HG03159 (cell line): ENCODE measurements at regions not wholly inside any gene's neighbourhood (a gene's known extent, or its start where the extent isn't known, plus 50 kb on each side); places are given as distances from the start of the nearest gene placed in this dataset.

Source experiments
- ATAC-seq: cut with Tn5 transposase; IDR thresholded peaks from one replicate; pipeline ENCODE4 v1.9.1; 2021; ENCODE audit warnings: mild to moderate bottlenecking, moderate library complexity; ENCODE audit not compliant: unreplicated experiment

DNA sequence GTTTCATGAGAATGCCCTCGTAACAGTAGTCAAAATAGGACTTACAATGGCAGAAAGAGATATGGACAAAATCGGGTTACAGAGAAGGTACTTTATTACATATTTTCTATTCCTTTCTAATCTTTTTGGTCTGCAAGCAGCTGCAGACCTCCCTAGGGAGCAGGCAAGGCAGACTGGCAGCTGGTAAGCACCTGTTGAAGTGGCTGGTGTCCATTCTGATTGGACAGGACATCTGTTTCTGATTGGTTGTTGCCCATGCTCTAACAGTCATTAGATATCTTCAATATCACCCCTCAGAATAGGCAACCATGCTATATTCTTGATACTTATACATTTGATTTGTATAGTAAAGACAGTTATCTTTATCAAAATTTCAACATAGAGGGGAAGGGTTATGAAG, 606.3 kb downstream of the KCNJ2 start:
- ATAC-seq, result no peak

DNA sequence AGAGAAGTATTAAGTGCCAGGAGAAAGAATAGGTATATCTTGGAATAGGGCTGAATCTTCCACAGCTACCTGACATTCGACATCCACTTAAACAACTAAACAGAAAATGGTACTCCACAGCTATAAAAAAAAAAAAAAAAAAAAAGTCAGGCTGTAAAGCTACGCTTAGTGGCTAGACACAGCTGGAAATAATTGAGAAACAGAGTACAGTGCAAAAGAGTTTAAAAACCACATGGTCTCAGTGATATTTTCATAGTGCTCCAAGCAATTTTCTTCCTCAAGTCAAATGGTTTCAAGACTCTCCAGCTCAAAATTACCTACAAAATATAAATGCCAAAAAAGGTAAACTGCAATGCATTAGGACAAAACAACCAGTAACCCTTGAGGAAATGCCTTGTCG, 607.1 kb downstream of the KCNJ2 start:
- no peak for ATAC-seq

DNA sequence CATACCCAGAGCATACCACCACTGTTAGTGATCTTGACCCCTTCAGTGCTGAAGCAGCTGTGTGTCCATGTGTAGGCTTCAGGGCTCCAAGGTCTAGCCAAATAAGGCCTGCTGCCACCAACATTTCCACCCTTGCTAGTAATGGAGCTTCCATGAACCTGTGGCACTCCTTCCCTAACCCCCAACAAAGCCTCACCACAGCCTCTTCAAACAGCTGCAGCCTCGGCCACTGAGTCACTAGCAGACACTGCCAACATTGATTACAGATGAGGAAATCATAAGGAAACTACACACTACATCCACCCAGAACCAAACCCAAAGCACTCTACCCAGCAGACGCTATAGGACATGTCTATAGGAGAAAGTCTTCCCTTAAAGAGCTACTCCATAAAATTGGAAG, 610.7 kb downstream of the KCNJ2 start:
- ATAC-seq, result no peak

DNA sequence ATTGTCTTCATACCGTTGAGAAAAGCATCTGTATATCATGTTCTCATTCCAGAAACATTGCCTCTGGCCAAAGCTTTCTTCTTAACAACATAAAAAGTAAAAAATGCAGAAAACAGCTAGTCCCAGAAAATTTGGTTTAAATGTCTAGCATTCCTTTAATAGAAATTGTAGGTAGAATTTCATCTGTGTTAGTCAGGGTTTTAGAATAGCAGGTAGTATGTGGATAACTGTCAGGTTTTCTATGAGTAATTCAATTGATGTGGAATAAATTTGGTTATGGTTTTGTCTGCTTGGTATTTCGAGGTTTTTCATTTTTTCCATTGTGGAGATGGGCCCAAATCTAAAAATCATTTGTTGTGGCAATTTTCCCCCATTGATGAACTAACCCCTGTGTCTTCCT, 616.7 kb downstream of the KCNJ2 start:
- ATAC-seq, result no peak

DNA sequence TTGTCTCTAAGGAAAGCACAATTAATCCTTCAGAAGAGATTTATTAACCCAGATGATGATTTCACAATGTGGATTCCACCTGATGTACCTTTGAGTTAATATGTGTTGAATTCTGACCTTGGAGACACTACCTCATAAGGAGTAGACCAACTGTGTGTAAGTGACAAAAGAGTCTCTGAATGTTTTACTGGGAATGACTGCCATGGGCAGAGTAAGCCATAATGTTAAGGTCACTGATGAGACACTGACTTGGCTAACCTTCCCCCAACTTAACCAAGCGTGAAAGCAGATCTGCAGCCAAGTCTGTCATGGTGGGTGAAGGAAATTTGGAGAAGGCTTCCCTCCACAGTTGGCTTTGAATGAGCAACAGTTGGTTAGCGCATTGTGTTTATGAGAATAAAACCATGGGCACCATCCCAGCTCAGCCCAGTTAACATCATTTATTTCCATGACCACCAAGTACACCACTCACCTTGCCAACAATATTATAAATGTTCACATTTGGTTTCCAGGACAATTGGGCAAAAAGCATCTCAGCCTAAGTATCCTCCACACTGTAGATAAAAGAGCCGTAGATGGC, 618.5 kb downstream of the KCNJ2 start:
- ATAC-seq, result no peak

DNA sequence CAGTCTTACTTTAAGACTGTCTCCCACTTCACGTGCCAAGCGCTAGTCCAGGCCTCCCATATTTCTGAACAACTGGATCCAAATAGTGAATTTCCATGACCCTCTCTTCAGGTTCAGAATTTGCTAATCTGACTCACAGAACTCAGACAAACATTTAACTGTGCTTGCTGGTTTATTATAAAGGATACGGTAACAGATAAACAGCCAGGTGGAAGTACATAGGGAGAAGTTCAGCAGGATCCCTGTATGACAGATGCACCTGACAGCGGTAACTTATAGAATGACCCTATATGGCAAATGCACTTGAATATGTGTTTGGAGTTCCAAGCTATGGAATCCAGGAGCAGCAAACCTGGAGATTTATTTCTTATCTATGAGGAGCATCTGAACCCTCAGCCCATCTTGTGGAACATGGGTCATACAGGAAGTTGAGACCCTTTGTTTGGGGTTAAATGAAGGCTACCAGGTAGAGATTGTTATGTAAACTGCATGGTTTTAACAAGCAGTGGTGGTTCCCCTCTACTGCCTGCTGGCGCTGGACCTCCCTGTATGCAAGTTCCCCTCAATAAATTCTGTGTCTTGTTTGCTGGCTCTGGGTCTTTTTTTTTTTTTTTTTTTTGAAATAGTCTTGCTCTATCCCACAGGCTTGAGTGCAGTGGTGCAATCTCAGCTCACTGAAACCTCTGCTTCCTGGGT, 622.6 kb downstream of the KCNJ2 start:
- no peak for ATAC-seq

DNA sequence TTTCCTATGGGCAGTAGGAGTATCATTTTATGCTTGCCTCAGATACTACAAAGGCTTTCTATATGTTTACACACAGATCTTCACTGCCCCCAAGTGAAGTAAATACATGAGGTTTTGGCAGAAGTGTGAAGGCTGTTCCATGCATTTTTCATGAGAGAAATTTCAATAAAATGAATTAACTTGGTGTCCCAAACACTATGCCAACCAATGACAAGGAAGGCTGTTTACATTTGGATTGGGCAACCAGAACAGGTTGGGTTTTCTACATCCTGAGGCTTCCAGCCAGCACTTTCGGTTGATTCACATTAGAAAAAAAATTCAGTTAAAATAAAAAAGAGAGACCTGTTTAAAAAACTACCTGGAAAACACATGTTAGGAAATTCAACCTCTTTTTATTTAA, 625.4 kb downstream of the KCNJ2 start:
- no peak for ATAC-seq

DNA sequence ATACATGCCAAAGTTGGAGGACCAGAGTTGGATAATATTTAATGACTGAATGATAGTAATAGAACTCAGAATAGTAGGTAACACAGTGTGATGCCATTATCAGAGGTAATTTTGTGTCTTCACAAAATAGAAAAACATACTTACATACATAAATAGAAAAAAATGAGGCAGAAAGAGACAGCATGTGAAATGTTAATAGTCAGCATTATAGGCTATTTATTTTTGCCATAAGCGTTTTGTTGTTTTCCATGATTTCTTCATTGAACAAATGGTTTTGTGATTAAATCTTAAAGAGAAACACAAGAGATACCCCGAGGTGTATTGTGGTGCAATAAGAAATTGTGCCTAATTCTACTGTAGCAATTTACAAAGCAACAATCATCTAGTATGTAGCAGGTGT, 626.3 kb downstream of the KCNJ2 start:
- ATAC-seq, result no peak

DNA sequence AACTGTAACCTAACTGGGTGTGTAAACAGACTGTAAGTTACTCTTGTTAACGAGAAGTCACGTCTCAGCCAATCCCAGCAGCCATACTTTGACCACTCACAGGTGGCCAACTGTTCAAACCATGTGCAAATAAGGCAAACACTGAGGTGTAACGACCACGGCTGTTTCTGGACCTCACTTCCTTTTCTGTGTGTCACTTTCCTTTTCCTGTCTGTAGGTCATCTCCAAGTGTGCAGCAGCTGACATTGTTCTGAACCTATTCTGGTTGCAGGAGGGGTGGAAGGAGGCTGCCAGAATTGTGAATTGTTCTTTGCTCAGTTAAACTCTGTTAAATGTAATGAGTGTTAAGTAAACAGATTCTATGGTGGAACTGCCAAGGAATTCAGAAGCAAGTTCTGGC, 627.4 kb downstream of the KCNJ2 start:
- no peak for ATAC-seq

DNA sequence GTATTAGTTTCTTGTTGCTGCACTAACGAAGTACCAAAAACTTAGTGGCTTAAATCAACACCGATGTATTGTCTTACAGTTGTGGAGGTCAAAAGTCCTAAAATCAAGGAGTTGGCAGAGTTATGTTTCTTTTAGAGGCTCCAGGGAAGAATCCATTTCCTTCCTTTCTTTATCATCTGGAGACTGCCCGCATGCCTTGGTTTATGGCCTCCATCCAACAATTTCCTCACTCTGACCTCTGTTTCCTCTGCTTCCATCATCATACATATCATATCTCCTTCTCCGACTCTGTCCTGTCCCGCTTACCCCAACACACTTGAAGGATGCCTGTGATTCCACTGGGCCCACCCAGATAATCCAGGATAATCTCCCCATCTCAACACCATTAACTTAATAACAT, 627.8 kb downstream of the KCNJ2 start:
- ATAC-seq, result no peak

DNA sequence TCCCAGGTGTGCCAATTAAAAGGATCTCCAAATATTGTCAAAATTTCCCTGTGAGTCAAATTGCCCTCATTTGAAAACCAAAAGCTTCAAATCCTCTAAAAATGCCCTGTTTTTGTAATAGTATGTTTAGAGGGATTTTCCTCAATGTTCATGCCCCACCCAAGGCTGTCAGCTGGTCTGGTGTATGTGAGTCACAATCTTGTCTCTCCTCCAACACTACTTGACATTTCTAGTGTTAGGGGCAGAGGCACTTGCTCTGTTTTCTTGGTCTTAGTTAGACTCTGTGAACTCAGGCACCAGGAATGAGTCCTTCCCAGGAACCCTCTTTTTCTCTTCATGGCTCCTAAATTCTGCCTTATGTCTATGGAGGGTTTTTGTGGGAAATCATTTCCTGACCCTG, 634.8 kb downstream of the KCNJ2 start:
- ATAC-seq, result no peak

DNA sequence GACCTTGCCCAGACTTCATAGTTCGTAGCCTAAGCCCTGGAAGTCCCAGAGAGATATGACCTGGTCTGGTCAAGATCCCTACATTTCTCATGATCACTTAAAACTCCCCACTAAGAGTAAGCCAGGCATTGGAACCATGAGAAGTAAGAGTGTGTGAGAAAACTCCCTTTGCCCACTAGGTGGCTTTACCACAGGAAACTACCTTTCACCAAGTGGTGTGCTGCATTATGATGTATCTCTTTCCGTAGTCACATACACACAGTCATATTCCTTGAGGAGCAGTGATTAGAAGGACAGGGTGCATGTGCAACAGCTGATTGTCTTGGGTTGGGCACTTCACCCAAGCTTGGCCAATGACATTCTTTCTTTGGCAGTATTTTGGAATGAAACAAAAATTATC, 639.3 kb downstream of the KCNJ2 start:
- no peak for ATAC-seq

DNA sequence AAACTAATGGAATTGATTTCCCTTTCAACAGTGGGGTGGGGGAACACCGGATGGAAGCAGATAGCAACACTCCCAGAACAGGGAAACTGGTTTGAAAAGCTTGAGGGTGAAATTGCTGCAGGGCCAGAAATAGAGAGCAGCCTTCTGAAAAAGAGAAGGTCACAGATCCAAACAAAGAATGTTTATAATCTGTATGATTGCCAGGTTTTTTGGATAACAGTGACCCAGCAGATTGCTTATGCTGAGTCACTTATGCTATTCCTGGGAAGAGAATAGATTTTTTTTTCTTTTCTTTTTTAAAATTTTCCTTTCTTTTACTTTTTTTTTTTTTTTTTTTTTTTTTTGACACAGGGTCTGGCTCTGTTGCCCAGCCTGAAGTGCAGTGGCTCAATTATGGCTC, 641.3 kb downstream of the KCNJ2 start:
- ATAC-seq, result no peak

DNA sequence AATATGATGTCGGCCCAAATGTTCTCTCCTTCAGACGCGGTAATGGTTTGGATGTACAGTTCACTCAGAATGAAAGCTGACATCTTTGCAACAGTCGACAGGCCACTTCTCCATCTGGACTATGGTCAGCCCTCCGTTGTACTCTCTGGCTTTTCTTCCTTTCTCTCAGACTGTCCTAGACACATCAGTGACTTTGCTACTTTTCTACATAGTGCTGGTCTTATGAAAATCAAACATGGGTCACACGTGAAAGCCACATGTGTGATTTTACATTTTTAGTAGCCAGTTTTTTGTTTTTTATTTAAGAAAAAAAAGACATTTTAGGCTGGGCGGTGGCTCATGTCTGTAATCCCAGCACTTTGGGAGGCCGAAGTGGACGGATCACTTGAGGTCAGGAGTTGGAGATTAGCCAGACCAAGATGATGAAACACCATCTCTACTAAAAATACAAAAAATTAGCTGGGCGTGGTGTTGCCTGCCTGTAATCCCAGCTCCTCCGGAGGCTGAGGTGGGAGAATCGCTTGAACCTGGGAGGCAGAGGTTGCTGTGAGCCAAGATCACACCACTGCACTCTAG, 644.1 kb downstream of the KCNJ2 start:
- ATAC-seq, result no peak

DNA sequence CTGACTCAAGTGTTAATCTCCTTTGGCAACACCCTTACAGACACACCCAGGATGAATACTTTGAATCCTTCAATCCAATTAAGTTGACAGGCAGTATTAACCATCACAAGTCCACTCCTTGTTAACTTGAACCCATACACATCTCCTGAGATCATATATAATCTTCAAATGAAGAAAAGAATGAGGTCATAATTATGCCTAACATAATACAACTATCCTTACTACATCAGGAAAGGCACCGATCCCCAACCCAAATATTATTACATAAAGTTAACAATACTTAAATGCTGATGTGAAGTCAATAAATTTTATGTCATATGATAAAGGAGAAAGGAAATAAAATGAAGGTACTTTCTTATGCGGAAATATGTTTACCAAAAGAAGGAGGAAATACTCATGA, 649.9 kb downstream of the KCNJ2 start:
- no peak for ATAC-seq

DNA sequence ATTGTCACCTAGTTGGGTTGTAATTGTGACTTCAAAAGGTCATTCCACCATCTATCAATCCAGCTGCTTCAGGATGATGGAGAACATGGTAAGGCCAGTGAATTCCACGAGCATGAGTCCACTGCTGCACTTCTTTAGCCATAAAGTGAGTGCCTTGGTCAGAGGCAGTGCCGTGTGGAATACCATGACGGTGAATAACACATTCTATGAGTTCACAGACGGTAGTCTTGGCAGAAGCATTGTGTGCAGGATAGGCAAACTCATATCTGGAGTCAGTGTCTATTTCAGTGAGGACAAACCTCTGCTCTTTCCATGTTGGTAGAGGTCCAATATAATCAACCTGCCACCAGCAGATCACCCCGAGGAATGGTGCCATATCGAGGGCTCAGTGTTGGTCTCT, 650.9 kb downstream of the KCNJ2 start:
- no peak for ATAC-seq

DNA sequence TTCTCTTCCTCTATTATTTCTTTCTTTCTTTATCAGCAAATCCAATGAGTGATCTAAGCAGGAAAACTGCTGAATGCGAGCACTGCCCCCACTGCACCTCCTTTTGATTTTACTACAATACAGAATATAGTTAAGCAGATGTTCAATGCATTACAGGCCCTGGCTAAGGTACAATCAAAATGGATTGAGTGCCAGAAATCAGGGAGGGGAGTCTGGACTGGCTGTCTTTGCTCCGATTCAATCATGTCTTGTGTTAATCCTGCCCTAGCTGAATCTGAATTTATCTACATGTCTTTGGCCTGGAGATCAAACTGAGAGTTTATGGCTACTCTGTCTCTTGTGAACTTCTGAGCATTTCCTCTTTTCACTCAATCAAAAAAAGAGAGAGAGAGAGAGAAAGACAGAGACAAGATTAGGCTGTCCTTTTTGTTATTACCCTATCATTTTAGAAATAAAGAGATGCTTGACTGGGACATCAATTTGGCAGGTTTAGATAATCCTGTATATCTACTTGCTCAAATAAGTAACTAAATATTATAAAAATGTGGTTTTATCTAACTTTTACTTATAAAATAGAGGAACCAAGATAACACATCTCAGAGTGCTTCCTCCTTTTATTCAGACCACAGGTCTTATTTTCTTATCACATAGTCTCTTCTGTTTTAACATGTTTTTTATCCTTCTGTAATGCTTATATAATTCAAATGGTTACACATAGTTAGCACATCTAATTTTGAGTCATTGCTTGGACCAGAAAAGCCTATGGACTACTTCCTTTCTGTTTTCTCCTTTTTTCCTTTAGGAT, 656.2 kb downstream of the KCNJ2 start:
- ATAC-seq, result no peak

DNA sequence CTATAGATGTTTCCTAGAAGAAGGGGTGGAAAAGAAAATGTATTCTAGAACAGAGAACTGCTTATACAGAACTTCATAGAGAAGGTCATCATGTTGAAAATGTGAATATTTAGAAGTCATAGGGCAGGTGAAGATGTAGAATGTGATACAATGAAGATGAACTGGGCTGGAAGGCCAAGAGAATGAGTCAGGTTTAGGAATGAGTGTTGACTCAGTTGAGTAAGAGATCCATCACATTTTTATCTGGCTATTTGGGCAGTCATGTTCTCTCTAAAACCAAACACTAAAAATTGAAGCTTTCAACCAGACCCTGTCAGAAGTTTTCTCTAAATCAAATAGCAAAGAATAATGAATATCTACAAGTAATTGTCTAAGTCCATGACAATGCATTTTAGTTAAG, 660.5 kb downstream of the KCNJ2 start:
- no peak for ATAC-seq

DNA sequence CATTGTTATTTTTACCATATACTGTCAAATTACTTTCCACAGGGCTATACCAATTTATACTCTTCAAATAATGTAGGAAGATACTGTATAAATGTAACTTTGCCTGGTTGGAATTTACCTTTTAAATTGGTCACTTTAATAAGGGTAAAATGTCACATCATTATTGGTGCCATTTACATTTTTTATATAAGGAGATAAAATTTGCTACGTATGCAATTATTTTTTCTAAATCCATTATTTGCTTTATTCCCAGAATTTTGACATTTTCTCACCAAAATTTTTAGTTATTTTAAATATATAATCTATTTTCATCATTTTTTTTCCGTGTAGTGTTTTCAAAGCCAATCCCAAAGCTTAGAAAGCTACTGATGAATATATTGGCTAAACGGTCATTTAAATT, 664.7 kb downstream of the KCNJ2 start:
- no peak for ATAC-seq

DNA sequence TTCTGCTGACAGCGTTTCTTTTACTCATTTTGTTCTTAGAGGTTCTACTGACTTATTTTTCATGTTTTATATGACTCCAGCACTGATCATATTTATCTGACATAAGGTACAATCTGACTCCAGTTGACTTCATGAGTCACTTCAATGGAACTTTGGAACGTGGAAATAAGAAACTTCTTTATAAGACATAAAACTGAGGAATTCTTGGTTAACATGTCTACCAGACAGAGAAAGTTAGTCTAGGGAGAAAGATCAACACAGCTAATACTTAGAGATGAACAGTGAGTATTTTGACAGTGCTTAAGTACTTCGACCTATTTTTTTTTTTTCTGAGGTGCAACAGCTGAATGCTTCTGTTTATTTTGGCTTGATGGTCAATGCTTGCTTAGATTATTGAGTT, 679.5 kb downstream of the KCNJ2 start:
- no peak for ATAC-seq

DNA sequence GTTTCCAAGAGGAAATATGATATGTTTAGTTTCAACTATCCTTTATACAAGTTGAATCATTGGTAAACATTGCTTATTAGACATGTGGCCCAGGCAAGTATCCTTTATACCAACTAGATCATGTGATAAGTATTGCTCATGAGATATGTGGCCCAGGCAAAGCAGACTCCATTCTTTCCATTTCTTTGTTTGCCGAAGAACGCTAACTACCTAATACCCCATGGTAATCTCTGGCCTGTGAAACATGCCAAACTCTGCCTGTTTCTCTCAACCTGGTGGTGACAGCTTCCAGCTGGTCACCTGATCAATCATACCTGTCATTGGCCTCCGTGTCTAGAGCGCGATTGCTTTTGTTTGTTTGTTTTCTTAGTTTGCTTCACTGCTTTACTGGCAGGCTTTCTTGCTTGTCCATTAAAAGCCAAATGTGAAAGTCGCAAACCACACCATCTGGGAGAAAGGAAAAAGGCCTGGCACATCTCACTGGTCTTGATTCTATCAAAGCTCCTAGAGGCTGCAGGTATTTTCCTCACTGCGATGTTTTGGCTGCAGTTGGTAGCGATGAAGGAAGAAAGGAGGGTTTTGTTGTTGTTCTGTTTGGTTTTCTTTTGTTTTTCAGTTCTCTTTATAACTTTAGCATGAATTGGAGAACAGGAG, 686.2 kb downstream of the KCNJ2 start:
- no peak for ATAC-seq
